Hematopoietic multipotent progenitor cell treated with erythropoietin and hydrocortisone succinate and interleukin-3 and kit ligand, for 17 days (in vitro differentiated cells): ENCODE measurements at regions not wholly inside any gene's neighbourhood (a gene's known extent, or its start where the extent isn't known, plus 50 kb on each side); places are given as distances from the start of the nearest gene placed in this dataset.

ENCODE experiments used
- DNase-seq: peaks from one replicate; pipeline ENCODE4 v3.0.0-alpha.2; 2015; ENCODE audit warnings: low spot score

DNA sequence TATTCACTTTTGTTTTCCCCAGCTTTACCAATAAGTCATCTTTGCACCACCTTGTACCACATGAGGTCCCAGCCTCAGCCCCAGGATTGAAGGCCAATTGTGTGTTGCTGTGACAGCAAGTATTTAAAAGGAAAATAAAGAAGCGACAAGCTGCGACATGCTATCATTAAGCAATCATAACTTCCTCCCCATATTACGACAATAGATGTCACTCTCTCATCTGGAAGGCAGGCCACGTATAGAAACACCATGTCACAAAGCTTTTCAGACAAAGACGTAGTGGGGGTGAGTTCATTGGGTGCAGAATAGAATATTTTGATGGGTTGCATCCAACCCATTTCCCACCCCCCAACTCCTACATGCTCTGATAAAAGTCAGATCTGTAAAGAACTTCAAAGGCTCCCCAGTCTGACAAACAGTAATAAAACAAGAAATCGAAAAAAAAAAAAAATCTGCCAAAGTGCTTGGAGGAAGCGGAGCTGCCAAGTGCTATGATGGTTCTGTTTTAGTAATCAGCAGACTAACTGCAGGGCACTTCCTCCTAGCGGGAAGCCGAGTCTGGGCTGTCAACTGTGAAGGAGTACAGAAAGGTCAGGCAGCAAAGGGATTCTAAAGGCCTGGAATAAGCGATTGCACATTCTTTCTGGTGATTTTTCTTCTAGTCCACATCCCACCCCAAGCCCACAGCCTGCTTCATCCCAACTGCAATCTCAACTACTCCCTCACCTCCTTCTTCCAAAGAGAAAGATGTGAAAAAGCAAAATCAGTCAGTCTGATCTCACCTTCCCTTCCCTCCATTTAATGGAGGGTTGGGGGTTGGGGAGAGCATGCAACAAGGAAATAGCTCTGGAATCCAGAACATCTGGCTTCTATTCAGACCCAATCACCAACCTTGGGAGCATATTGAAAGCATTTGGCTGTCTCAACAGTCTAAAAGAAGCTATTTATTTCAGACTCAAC, 131.4 kb upstream of the UBASH3B start:
- no peak for DNase-seq

DNA sequence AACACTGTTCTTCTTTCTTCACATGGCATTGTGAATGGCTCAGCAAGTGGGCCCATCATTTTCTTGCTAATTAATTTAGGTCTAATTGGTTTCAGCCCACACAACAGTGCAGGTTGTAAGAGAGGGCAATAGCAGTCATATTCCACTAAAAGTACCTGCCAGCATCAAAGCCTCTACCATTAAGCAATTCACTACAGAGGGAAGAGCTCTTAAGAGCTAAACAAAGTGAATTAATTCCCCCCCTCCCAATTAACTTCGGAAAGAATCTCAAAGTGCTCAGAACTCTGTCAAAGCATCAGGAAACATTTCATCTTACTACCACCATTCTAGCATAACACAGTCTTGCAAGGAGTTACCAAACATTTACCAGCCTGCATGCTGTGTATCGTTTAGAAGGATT, 133.9 kb upstream of the UBASH3B start:
- no peak for DNase-seq

DNA sequence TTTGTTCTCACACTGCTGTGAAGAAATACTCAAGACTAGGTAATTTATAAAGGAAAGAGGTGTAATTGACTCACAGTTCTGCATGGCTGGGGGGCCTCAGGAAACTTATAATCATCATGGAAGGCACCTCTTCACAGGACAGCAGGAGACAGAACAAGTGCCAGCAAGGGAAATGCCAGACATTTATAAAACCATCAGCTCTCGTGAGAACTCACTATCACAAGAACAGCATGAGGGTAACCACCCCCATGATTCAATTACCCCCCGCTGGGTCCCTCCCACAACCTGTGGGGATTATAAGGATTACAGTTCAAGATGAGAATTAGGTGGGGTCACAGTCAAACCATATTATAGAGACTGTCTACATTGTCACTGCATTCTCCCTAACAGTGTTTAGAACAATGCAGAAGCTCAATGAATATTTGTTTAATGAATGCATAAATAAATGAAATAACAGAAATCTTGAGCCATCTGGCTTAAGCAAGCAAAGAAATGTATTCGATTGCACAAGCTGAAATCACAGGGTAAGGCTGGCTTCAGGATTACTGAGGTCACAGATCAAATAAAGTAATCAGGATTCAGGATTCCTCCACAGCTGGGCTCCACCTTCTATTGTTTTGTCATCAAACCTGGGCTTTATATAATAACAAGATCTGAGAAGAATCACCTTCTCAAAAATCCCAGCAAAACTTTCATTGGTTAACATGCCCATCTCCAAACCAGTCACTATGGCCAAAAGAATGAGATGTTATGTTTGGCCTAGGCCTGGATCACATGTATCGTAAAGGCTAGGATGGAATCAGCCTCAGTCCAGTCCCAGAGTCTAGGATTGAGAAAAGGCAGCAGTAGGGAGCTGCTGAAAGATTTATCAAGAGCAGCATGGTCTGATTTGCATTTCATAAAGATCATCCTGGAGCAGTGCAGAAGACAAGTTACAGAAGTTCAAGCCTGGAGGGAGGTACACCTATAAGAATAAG, 137.8 kb upstream of the UBASH3B start:
- no peak for DNase-seq

DNA sequence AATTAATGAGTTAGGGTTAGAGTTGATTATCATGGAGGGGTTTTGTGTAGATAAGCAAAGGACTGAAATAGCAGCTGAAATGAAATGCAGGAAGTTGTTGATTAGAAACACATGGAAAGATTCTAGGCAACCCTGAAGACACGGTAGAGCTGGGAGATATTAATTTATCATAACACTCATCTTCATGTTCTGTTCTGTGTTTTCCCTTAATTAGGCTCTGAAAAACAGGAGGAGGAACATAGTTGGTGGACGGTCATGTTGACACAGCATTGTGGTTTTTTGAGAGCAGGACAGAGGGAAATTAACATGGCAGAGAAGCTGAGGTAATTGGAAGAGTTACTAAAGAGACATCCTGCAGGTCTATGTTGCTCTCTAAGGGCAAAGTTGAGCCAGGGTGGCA, 138.8 kb upstream of the UBASH3B start:
- DNase-seq, result no peak

DNA sequence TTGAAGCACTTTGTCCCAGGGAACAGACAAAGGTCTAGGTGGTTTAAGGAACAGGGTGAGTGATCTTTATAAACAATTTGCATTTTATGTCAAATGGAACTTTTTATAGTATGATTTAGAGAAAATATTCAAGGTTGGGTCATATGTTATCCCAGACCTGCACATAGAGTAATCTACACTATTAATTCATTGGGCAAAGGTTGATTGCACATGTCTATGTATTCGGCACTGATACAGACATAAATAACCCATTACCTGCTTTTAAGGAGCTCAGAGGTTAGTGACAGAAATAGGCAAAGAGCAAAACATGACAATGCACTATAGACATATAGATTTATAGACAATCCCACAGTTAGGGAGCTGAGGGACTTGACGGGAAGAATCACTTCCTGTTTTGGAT, 141.5 kb upstream of the UBASH3B start:
- DNase-seq, result no peak

DNA sequence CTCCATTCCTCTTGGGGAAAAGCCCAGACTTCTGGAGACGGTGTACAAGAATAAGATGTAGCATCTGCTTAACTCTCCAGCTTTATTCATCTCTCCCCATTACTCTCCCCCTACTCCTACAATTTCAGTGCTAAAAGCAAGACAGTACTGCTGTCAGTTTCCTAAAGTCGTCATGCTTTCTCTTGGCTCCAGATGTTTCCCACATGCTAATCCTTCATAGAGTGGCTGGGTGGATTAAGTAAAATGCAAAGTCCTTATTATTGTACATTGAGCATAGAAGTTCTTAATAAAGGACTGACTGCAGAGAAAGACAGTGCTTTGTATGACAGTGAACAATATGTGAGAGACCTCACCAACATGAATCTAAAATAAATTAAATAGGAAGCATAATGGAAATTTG, 142.2 kb upstream of the UBASH3B start:
- no peak for DNase-seq

DNA sequence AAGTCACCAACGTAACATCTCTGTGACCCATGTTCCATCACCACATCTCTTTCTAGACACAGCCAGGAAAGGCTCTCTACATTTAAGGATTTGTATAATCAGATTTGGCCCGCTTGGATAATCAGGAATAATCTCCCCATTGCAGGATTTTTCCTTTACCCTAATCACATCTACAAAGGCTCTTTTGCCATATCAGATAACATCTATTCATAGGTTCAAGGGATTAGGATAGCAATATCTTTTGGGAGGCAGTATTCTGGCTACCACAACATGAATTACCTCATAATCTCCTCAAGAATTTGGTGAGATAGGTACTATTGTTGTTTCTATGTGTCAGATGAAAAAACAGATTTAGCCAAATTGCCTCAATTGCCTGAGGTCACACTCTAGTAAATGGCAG, 142.8 kb upstream of the UBASH3B start:
- DNase-seq, result no peak

DNA sequence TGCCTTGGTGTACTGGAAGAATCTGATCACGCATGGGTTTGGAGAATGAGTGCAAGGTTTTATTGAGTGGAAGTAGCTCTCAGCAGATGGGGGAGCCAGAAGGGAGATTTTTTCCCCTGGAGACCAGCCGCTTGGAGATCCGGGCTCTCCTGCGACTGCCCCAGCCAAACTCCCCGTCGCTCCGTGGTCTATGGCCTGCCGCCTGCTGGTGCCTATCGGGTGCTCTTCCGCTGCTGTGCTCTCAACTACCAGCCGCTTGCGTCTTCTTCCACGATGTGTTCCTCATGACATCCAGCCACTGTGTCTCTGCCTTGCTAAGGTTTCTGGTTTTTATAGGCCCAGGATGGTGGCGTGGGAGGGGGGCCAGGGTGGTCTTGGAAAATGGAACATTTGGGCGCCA, 145.6 kb upstream of the UBASH3B start:
- DNase-seq, result no peak

DNA sequence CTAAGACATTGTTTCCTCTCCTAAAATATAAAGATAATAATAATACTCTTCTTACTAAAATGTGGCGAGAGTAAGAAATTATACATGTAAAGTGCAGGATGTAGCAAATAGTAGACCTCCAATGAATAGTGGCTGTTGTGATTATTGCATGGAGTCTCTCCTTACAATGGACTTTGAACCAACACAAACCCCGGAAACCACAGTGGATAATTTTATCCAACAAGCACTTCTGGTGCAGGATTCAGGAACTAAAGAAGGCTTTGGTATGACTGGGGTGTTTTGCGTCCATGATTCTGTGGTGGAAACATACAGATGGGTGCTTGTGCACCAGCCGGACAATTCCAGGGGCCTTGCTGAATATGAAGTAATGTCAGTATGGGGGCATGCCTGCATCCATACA, 146.4 kb upstream of the UBASH3B start:
- DNase-seq, result no peak

DNA sequence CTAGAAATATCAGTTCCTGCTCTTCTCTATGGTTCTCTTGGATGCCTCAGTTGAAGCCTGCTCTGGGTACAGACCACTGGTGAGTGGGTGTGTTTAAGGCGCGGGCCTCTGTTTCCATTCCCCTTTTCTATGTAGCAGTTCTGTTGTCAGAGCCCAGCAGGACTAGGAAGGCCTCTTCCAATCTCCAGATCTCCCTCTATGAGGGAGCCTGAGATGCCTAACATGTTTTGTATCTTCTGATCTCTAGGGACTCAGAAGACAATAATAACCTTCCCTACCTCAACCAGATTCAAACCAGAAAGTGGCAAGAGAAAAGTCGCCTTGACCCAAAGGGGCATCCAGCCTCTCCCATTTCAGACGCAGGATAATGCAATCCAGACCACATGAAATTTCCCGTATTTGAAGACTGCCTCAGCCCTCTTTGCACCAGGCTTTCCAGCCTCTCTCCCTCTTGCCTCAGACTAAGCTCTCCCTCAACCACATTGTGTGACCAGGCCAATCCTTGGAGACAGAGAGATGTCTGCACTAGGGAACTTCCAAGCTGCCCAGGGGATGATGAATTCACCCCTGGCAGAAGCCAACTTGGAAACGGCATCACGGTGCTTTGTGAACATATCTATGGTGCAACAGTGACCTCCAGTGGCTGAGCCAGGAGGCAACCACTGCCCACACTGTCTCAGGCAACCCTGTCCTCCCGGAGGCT, 150.1 kb upstream of the UBASH3B start:
- DNase-seq, result peak; percentile 5

DNA sequence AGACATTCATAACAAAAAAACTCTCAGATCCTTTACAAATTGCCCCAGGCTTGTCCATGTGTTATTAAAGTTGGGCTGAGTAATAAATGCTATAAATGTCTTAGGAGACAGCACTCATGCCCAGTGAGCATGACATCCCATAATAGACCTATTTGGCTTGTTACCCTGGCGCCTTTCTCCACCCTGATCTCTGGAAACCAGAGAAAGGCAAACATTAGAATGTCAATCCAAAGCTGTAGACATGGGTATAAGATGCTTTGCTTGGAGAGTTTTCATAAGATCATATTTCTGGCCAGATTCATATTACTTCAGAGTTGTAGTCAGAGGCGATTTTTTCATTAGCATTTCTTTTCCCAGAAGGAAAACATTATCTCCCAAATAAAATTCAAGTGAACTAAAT, 161.3 kb upstream of the UBASH3B start:
- no peak for DNase-seq

DNA sequence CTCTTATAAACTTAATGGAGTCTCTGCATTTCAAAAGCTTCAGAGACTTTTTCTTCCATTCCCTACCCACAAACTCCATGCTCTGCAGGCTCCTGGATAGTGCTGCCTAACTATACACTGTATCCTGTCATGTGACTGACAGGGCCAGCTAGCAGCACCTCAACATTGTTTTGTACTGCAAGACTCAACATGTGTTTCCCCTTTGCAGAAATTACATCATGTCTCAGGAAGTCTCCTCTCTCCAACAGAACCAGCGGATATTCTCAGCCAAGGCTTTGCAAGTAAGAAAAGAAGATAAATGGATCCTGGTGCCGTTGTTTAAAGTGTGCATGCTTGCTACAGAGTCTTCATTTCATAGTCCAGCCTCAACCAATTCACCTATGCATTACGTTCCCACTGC, 164.0 kb upstream of the UBASH3B start:
- no peak for DNase-seq

DNA sequence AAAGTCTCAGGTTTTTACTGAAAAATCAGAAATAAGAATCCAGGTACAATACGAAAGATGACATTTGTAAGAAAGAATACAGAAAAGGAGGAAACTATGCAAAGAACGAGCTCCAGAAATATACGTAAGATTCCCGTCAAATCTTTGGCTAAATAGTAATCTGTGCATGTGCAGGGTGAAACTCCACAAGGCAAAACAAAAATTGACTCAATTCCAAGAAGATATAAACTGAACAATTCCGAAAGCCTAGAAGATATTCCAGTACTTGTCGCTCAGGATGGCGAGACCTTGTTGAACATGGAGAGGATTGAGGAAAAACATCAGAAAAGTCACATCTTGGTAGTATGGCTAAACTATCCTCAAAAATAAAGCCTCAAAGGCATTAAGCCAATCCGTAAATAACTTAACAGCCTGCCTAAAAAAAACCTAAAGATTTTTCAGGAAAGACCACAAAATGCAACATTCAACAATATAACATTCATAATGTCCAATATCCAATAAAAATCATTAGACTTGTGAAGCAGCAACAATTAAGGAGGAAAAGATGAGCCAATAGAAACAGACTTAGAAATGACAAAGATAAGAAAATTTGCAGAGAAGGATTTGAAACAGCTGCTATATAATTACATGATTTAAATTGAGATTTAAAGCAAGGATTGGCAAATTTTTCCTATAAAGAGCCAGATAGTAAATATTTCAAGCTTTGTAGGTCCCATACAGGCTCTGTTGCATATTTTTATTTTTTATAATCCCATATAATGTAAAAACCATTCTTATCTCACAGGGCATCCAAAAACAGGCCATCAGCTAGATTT, 166.4 kb upstream of the UBASH3B start:
- no peak for DNase-seq

DNA sequence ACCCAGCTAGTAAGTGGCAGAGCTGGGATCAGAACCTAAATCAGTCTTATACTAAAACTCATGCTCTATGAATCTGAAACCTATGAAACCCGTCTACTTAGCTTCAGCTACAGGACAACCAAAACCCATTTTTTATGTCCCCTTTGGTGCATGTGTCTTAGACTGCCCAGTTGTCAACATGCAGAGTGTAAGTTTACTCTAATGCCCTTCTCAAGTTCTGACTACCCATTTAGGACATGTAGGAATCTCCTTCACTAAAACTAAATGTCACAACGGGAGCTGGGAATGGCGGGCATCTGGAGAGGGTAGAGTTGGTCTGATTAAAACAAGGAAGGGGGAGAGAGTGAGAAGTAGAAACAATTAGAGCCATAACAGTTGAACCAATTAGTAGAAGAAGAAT, 167.9 kb upstream of the UBASH3B start:
- no peak for DNase-seq

DNA sequence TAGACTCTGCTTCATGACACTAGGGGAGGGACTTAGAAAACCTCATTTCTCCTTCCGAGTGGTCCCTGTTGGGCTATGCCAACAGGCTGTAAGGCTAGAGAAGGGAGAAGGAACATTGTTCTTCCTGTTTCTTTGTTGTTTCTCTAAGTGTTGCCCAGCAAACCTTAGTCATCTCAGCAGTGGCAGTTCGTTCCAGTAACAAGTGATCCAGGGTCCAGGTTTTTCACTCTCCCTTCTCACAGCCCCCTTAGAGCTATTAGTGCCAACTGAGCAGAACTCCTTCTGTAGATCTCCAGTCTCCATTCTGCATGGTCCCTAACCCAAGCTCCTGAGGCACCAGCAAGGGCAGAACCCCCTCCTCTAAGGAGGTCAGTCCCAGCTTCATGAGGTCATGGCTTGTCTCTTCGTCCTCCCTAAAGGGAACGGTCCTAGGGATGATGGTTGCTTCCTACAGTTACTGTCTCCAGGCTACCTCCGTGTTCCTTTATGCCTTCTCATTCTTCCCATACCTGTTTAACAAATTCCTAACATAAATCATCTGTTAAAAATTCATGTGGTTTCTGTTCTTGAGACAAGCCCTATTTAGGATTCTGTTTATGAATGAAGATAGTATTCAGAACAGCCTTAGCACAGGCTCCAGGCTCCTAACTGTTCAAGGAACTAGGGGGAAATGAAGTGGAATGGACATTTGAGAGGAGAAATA, 168.6 kb upstream of the UBASH3B start:
- no peak for DNase-seq

DNA sequence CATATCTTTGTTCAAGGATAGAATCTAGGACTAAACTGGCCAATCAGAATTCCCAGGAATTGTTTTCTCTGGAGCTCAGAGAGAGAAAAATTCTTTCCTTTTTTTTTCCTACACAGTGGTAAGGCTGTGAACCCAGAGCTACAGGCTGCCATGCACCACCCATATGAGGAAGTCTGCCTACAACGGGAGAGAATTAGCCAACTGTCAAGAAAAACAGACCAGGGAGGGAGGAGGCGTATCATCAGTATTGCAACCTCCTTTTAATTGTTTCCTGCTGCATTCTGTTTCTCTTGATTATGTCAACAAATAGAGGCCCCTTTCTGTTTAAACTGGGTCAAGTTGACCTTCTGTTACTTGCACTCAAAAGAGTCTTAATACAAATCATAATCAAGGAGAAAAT, 176.5 kb upstream of the UBASH3B start:
- no peak for DNase-seq

DNA sequence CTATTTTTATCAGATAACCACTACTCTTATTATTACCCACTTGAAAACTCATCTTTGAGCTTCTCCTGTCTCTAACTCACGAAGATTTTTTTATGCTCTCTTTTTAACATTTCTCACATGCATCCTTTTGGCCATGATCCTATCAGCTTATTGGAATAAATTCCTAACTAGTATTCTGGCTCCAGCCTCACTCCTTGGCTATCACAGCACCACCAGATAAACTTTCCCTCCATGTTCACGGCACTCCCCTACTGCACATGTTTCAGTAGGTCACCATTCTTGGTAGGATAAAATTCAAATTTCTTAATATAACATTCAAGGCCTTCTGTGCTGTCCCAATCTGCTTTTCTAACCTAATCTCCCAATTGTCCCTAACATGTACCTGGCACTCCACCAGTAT, 186.6 kb upstream of the UBASH3B start:
- DNase-seq, result no peak

DNA sequence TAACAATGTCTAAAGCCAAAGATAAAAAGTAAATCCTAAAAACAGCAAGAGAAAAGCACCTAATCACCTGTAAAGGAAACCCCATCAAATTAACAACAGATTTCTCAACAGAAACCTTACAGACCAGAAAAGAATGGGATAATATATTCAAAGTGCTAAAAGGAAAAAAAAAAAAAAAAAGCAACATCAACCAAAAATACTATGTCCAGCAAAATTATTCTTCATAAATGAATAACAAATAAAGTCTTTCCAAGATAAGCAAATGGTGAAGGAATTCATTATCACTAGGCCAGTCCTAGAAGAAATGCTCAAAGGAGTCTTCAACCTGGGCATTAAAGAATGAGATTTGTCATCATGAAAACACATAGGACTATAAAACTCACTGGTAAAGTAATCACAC, 192.0 kb upstream of the UBASH3B start:
- no peak for DNase-seq

DNA sequence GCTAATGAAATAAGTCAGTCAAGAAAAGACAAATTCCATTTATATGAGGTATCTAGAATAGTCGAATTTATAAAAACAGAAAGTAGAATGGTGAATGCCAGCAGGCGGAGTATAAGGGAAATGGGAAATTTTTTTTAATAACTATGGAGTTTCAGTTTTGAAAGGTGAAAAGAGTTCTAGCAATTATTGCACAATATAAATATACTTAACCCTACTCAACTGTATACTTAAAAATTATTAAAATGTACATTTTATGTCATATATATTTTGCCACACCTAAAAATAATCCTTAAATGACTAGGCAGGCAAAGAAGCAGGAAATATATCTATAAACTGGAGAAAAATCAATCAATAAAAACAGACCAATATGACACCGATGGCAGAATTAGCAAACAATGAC, 196.5 kb upstream of the UBASH3B start:
- DNase-seq, result no peak

DNA sequence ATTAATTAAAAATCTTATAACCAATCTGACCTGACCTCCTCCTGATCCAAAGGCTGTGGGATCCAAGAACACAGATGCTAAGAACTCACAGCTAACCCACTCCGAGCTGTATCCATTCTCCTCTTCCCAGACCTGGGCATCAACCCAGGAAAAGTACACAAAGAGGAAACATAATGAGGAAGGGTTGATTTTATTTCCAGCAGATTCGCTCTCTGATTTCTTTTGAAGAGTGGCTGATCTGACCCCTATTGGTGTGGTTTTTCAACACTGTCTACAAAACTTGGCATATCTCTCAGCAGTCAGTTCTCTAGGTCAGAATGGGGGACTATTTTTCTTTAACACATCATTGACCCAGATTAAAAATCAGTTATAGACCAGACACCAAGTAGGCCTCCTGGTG, 201.9 kb upstream of the UBASH3B start:
- DNase-seq, result no peak

DNA sequence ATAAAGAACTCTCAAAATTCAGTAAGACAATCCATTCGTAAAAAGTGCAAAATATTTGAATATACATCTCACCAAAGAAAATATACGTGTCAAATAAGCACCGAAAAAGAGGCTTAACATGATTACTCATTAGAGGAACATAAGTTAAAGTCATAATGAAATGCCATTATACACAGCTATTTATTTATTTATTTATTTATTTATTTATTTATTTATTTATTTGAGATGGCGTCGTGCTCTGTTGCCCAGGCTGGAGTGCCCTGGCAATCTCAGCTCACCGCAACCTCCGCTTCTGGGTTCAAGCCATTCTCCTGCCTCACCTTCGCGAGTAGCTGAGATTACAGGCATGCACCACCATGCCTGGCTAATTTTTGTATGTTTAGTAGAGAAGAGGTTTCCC, 203.6 kb upstream of the UBASH3B start:
- DNase-seq, result no peak
